SKM-1 treated with dmso at 0.1 percent for 144 hours (cell line): ENCODE measurements at regions not wholly inside any gene's neighbourhood (a gene's known extent, or its start where the extent isn't known, plus 50 kb on each side); places are given as distances from the start of the nearest gene placed in this dataset.
A peak's percentile ranks its signal among the peaks of the same experiment; 100 is the strongest.
"Not testable (repeated sequence)": the region's sequence is repeated elsewhere in the genome, so short reads cannot be mapped to it uniquely, and the experiment has no call there.

Experiments
- DNase-seq: peaks from one replicate; lab custom pipeline; 2025; ENCODE audit not compliant: unreplicated experiment; lab: John Stamatoyannopoulos, UW

GRCh38 chr6:134416418-134417154, 98.7 kb upstream of the SGK1 start:
- no peak for DNase-seq

DNA sequence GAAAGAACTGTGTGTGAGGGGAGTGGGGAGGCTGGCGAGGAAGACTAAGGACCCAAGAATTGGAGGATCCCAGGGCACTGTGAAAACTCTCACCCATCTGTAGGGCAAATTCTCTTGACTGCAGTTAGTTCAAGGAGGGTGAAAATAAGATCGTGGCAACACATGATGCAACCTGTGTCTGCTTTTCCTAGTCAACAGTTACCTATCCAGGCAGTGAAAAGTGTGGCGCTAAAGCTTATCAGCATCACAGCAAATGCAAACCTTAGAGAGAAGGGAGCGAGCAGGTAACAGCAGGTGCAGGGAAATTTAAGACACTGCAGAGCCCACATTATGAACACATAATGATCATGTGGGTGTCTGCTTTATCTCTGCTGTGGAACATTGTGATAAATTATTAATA, 97.7 kb upstream of the SGK1 start:
- no peak for DNase-seq

DNA sequence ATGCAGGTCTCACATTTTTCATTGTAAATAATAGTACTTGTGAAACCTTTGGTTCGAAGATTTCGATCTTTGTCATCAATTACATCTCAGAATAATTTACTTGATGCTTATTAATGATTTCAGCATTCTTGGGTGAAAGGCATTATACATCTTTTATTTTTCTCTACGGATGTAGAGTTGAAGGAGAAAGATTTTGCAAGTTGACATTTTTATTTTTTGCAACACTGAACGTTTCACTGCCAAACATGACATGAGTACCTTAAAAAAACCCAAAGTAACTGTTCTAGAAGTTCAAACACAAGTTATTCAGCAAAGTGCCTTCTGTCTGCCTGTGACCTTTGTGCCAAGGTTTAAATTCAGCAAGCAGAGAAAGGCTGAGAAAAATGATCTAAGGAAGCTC, 97.3 kb upstream of the SGK1 start:
- no peak for DNase-seq

DNA sequence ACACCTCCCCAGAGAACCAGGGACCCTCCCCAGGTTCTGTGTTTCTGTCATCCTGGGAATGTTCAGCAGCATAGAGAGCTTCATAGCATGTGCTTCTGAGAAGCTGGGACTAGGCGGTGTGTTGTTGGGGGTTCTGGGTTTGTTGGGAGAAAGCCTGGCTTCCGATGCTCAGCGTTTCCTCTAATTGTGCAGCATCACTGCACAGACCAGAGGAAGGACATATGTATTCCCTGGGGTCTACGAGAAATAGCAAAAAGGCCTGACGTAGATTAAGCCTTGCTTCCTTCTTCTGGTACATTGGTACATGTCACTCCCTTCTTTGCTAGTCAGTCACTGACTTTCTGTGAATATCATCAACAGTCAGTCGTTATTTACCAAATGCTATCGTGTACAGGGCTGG, 96.9 kb upstream of the SGK1 start:
- no peak for DNase-seq

GRCh38 chr6:134413241-134413643, 95.3 kb upstream of the SGK1 start:
- peak; percentile 96 for DNase-seq

DNA sequence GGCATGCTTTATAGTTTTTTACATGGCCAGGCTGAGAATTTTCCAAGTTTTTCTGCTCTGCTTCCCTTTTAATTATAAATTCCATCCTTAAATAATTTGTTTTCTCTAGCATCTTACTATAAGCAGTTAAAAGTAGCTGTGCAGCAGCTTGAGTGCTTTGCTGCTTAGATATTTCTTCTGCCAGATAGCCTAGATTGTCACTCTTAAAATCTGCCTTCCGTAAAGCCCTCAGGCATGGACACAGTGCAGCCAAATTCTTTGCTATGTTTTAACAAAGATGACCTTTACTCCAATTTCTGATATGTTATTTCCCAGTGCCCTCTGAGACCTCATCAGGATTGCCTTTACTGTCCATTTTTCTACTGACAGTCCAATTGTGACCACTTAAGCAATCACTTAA, 92.6 kb upstream of the SGK1 start:
- DNase-seq, result no peak

DNA sequence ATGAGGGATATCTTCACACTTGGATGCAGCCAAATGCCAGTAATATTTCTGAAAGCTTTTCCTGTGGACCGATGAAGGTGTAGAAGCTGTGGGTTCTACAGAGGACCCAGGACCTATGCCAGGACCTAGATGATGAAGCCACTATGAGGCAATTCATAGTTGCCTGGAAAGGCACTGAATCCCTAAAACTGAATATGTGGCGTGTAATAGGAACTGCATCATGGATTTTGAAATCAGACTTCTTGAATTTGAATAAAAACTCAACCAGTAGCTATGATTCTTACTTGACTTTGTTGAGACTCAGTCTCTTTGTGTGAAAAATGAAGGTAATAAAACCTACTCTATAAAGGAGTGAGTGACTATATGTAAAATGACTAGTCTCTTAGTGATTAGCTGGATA, 89.9 kb upstream of the SGK1 start:
- DNase-seq, result no peak

- DNase-seq, result no peak
Measured at GRCh38 chr6:134406311-134406710, 88.4 kb upstream of the SGK1 start.

- no peak for DNase-seq
Measured at GRCh38 chr6:134405386-134406087, 87.6 kb upstream of the SGK1 start.

DNA sequence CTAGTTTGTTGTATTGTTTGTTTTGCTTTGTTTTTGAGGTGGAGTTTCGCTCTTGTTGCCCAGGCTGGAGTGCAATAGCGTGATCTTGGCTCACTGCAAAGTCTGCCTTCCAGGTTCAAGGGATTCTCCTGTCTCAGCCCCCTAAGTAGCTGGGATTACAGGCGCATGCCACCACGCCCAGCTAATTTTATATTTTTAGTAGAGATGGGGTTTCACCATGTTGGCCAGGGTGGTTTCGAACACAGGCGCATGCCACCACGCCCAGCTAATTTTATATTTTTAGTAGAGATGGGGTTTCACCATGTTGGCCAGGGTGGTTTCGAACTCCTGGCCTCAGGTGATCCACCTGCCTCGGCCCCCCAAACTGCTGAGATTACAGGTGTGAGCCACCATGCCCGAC, 85.4 kb upstream of the SGK1 start:
- DNase-seq, result not testable (repeated sequence)

DNA sequence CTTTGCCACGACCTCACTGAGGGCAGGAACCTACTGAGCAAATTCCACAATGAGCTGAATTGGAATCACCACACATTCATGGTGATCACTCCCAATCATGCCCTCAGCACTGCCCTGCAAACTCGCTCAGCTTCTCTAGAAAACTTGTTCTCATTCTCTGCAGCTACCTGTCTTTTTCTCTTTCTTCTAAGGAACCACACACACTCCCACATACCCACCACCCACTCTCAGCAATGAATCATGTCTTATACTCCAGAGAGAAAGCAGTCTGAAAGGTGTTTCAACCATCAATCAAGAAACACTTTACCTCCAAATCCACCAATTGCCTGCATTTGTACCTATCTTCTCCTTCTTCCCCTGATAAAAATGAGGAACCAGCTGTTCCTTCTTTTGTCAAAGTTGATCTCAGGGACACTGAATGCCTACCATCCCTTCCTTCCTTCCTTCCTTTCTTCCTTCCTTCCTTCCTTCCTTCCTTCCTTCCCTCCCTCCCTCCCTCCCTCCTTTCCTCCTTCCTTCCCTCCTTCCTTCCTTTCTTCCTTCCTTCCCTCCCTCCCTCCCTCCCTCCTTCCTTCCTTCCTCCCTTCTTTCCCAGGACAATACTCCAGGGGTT, 84.6 kb upstream of the SGK1 start:
- no peak for DNase-seq

DNA sequence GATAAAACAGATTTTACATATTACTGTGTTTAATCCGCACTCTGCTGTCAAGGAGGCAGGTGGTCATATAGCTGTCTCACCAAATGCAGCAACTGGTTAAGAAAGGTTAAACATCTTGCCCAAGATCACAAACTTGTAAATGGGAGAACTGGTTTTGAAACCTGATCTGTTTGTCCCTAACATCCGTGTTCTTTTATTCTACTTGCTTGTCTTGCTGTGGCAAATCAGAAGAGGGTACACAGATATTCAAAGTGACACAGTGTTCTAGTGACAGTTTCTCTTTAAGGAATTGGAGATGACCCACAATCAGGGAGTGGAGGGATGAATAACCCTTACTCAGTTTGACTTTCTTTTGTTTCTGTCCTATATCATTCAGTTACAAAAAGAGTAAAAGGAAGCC, 83.0 kb upstream of the SGK1 start:
- no peak for DNase-seq

DNA sequence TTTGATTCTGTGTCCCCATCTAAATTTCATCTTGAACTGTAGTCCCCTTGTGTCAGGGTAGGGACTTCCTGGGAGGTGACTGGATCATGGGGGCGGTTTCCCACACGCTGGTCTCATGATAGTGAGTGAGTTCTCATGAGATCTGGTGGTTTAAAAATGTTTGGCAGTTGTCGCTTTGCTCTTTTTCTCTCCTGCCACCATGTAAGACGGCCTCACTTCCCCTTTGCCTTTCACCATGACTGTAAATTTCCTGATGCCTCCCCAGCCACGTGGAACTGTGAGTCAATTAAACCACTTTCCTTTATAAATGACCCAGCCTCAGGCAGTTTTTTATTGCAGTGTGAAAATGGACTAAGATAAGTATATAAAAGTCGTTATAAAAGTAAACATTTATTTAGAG, 80.5 kb upstream of the SGK1 start:
- peak; percentile 29 for DNase-seq

GRCh38 chr6:134397676-134398075, 79.8 kb upstream of the SGK1 start:
- DNase-seq, result no peak

DNA sequence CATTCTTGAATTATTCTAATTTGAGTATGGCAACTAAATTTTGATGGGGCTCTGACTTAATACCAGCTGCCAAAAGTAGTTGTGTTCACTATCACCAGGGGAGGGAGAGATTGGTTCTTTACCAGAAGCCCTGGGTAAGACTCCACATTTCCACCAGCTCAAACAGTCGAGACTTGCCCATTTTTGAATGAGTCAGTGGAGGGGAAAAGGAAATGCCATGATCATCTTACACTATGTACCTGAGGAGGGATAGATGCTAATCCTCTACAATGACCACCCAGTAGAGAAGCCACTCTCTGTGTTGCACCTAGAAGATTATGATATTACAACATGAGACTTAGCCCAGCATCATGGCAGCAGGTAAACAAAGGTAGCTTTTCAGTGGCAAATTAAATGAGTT, 77.0 kb upstream of the SGK1 start:
- no peak for DNase-seq

DNA sequence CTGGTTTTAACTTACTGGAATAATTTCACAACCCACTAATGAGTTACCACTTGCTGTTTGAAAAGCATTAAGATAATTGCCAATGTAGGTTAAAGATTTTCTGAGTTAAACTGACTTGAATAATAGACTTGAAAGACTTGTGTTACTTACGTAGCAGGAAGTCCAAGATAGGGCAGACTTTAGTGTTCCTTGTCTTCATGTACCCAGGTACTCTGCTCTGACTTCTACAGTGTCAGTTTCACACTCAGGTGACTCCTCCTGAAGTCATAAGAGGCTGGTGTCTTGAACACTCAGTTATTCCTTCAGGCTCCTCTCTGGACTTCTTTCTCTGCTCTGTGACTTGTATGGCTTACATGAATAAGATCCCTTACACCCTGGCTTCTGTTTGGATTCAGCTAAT, 76.3 kb upstream of the SGK1 start:
- DNase-seq, result no peak

GRCh38 chr6:134391205-134391604, 73.3 kb upstream of the SGK1 start:
- no peak for DNase-seq

- DNase-seq, result no peak
Measured at GRCh38 chr6:134389658-134390057, 71.7 kb upstream of the SGK1 start.

DNA sequence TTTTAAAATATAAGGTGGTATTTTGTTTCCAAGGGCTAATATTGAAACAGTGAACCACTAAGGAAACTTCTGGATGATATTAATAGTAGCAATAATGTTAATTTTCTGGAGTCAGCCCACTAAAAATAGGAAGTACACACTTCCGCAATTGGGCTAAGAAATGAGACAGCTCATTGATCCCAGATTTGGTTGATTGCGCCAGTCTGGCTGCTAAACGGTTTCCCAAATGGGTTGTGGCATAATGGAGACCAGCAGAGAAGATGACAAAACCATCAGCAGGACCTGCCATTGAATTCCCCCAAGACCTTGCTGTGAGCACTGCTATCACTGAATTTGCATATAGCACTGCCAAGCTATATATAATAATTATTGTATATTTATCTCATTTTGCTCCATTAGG, 71.2 kb upstream of the SGK1 start:
- peak; percentile 86 for DNase-seq

DNA sequence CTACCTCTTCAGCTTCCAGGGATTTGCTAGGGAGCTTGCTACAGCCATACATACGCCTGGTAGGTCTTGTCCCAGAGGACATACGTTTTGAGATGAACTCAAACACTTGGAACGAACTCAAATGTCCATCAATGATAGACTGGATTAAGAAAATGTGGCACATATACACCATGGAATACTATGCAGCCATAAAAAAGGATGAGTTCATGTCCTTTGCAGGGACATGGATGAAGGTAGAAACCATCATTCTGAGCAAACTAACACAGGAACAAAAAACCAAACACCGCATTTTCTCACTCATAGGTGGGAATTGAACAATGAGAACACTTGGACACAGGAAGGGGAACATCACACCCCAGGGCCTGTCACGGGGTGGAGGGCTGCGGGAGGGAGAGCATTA, 68.6 kb upstream of the SGK1 start:
- not testable (repeated sequence) for DNase-seq

- DNase-seq, result no peak
Measured at GRCh38 chr6:134381959-134382358, 64.0 kb upstream of the SGK1 start.

GRCh38 chr6:134379599-134379998, 61.7 kb upstream of the SGK1 start:
- DNase-seq, result no peak
